Chondrocyte (in vitro differentiated cells): ENCODE measurements at regions not wholly inside any gene's neighbourhood (a gene's known extent, or its start where the extent isn't known, plus 50 kb on each side); places are given as distances from the start of the nearest gene placed in this dataset.

Experiments used
- DNase-seq: peaks from one replicate; pipeline ENCODE4 v3.0.0; 2021; ENCODE audit warnings: mixed read lengths, low spot score
- H3K27ac Mint-ChIP-seq: one replicate; pipeline ENCODE4 v1.8.0; 2021; ENCODE audit warnings: mild to moderate bottlenecking, moderate library complexity, mixed read lengths; ENCODE audit not compliant: unreplicated experiment
- H3K27me3 Mint-ChIP-seq: 2 replicates; pipeline ENCODE4 v1.8.0; 2021; ENCODE audit warnings: low read depth, mixed read lengths
- H3K36me3 Mint-ChIP-seq: 2 replicates; pipeline ENCODE4 v1.8.0; 2021; ENCODE audit warnings: low read depth, mixed read lengths
- H3K4me1 Mint-ChIP-seq: 2 replicates; pipeline ENCODE4 v1.8.0; 2021; ENCODE audit warnings: low read depth, mild to moderate bottlenecking, mixed read lengths
- H3K4me3 Mint-ChIP-seq: one replicate; pipeline ENCODE4 v1.8.0; 2021; ENCODE audit warnings: mild to moderate bottlenecking, moderate library complexity, mixed read lengths; ENCODE audit not compliant: unreplicated experiment
- H3K9me3 Mint-ChIP-seq: 2 replicates; pipeline ENCODE4 v1.8.0; 2021; ENCODE audit warnings: low read depth, mixed read lengths
- TF ChIP-seq, protein P1 (sequence below): fragments of 200-600 bp; sonication (generic); IDR thresholded peaks from 2 replicates; pipeline ENCODE4 v1.5.0; 2021; ENCODE audit warnings: antibody characterized with exemption, mild to moderate bottlenecking, moderate library complexity

DNA sequence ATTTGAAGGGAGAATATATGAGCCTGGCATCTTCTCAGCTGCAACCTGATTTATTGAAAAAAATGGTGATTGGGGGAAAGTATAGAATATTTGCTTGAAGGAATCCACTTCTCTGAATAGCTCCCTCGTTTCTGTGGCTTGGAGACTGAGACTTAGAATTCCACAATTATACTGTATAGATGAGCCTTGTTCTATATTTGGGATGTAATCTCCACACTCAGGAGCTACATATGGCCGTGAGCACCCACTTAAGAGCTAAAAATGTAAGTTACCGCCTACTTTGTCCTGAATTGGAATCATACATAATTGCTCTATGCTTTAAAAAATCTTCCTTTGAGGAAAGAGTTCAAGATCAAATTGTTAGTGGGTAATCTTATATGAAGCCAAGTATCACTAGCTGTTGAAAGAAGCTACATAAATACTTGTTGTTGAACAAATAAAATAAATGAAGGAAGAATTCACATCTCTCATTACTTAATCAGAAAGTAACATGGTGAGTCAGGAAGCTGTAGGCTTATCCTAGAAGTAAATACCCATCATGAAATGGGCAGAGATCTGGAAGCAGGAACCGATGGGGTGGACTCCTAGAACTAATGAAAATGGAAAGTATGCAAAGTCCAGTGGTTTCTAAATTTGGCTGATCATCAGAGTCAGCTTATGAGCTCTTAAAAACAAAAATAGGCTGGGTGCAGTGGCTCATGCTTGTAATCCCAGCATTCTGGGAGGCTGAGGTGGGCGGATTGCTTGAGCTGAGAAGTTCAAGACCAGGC, 254.3 kb downstream of the SOX4 start:
- TF ChIP-seq, protein P1, sequence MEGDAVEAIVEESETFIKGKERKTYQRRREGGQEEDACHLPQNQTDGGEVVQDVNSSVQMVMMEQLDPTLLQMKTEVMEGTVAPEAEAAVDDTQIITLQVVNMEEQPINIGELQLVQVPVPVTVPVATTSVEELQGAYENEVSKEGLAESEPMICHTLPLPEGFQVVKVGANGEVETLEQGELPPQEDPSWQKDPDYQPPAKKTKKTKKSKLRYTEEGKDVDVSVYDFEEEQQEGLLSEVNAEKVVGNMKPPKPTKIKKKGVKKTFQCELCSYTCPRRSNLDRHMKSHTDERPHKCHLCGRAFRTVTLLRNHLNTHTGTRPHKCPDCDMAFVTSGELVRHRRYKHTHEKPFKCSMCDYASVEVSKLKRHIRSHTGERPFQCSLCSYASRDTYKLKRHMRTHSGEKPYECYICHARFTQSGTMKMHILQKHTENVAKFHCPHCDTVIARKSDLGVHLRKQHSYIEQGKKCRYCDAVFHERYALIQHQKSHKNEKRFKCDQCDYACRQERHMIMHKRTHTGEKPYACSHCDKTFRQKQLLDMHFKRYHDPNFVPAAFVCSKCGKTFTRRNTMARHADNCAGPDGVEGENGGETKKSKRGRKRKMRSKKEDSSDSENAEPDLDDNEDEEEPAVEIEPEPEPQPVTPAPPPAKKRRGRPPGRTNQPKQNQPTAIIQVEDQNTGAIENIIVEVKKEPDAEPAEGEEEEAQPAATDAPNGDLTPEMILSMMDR = no peak
- Mint-ChIP-seq H3K4me3 (no peak overlapping the region), H3K27ac (no peak overlapping the region)

DNA sequence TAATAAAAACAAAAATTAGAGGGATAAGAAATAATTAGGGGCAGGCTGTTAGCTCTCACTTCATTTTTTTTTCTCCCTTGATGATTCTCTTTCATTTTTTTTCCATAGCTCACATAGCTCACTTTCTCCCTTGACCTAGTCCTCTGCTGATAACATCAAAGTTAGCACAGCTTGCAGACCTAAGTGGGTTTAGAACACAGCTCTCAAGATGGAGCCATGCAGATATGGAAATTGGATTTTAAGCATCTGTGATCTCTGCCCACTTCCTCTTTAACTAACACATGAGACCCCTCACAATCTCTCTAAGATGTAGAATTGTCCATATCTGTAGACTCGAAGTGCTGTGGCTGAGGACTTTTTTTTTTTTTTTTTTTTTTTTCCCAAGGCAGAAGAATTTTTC, 257.1 kb downstream of the SOX4 start:
- Mint-ChIP-seq H3K27me3 (no peaks in the 10 kb centered on the region), H3K4me1 (peaks cover 25% of the 10 kb centered on the region), H3K36me3 (no peaks in the 10 kb centered on the region), H3K27ac (no peak overlapping the region), H3K4me3 (no peak overlapping the region), H3K9me3 (no peaks in the 10 kb centered on the region)
- DNase-seq = no peak
- TF ChIP-seq, protein P1 = no peak

More for the DNA sequence above, 254.3 kb downstream of the SOX4 start:
- H3K9me3 Mint-ChIP-seq = no peaks in the 10 kb centered on the region
- no peaks in the 10 kb centered on the region for H3K36me3 Mint-ChIP-seq
- H3K4me1 Mint-ChIP-seq = peaks cover 29% of the 10 kb centered on the region
- DNase-seq = no peak
- H3K27me3 Mint-ChIP-seq = no peaks in the 10 kb centered on the region

DNA sequence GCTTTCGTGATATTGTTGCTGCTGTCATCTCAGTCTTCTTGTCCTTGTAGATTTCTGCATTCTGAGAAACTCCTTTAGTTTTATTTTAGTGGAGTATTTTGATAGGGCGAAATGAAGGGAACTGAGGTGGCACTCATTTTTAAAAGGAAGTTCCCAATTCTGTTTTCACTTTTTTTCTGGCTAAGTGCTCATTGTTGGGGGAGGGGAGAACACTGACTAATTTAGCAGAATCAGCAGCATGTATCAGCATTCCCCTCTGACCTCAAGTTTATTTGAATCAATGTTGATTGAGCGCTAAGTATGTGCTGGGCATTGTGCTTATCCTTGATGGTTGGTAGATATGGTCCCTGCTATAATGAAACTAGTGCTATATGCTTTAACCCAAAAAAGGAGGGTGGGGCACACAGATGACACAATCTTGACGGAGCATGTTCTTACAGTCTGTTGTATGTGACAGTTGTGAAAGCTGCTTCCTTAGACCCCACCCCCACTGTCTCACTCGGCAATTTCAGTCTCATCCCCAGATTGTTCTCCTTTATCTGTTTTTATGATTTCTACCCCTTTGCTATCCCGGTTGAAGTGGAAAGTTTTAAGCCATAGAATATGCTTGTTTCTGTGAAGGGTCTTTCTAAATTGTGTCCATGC, 262.4 kb downstream of the SOX4 start:
- TF ChIP-seq, protein P1 = no peak
- Mint-ChIP-seq H3K4me1 (peaks cover 10% of the 10 kb centered on the region), H3K9me3 (peaks cover 4% of the 10 kb centered on the region), H3K27ac (no peak overlapping the region), H3K36me3 (no peaks in the 10 kb centered on the region), H3K4me3 (no peak overlapping the region), H3K27me3 (no peaks in the 10 kb centered on the region)
- DNase-seq = no peak

DNA sequence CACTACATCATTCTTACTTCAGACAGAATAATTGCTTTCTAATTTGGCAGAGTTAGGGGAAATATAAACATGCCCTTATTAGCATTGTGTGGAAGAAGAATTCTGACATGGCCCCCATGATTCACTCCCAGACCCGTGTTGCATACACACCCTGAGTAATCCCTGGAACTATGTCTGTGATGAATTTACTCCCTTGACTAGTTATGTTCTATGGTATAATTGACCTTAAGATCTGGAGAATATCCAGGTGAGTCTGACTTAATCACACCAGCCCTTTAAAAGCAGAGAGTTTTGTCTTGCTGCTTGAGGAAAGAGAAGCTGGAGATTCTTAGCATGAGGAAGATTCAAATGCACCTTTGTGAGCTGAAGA, 262.9 kb downstream of the SOX4 start:
- Mint-ChIP-seq H3K36me3 (no peaks in the 10 kb centered on the region), H3K9me3 (peaks cover 4% of the 10 kb centered on the region), H3K4me1 (peaks cover 10% of the 10 kb centered on the region), H3K27me3 (no peaks in the 10 kb centered on the region), H3K4me3 (no peak overlapping the region), H3K27ac (no peak overlapping the region)
- DNase-seq = no peak
- TF ChIP-seq, protein P1 = no peak

DNA sequence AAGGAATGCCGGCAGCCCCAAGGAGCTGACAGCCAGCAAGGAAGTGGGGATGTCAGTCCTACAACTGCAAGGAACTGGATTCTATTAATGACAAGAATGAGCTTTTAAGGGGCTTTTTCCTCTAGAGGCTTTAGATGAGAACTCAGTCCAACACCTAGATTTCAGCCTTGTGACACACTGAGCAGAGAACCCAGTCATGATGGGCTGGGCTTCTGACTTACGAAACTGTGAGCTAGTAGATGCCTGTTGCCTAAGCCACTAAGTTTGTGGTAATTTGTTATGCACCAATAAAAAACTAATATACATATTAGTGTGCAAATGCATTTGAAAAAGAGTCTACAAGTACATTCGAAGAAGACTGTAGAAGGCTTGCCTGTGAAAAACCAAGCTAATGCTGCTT, 263.3 kb downstream of the SOX4 start:
- no peak for DNase-seq
- no peak overlapping the region for H3K4me3 Mint-ChIP-seq
- H3K9me3 Mint-ChIP-seq = peaks cover 4% of the 10 kb centered on the region
- H3K27ac Mint-ChIP-seq = no peak overlapping the region
- no peaks in the 10 kb centered on the region for H3K27me3 Mint-ChIP-seq
- H3K36me3 Mint-ChIP-seq = no peaks in the 10 kb centered on the region
- peaks cover 10% of the 10 kb centered on the region for H3K4me1 Mint-ChIP-seq
- TF ChIP-seq, protein P1 = no peak
